Ovary (tissue), 3 donors: ENCODE measurements at regions not wholly inside any gene's neighbourhood (a gene's known extent, or its start where the extent isn't known, plus 50 kb on each side); places are given as distances from the start of the nearest gene placed in this dataset.

Experiments used
- CTCF ChIP-seq, 3 donors: fragments of 450-650 bp in 2 of 3; fragments of 200-600 bp in 1 of 3; IDR thresholded peaks; one replicate each; pipeline versions ENCODE4 v1.5.1 to v1.8.0; 2016 to 2022; ENCODE audit warnings: antibody characterized with exemption in 3 of 3, mild to moderate bottlenecking in 1 of 3
- EP300 ChIP-seq: sonication (generic); formaldehyde crosslinking; IDR thresholded peaks from one replicate; pipeline ENCODE4 v1.6.1; 2017; ENCODE audit warnings: antibody characterized with exemption
- POLR2A ChIP-seq: fragments of 450-650 bp; IDR thresholded peaks from one replicate; pipeline ENCODE4 v1.6.1; 2017; ENCODE audit warnings: antibody characterized with exemption, mild to moderate bottlenecking, moderate library complexity
- donor health status: DM: no; HTN: no; CAD: no.

GRCh38 chr16:66150698-66151482 is 215.6 kb upstream of the CDH5 start:
- no peak for TF ChIP-seq CTCF (IDR thresholded peaks at IDR 0.05)
- no peak for TF ChIP-seq EP300
- no peak for TF ChIP-seq POLR2A
